ENCODE measurements at regions not wholly inside any gene's neighbourhood (a gene's known extent, or its start where the extent isn't known, plus 50 kb on each side); places are given as distances from the start of the nearest gene placed in this dataset.

GRCh38 chr7:148489678-148490077 lies 100.9 kb upstream of the C7orf33 start:
- TF ChIP-seq CTCF (IDR thresholded peaks at IDR 0.05; ENCODE audit: poor library complexity), result no peak
- no peak for TF ChIP-seq EZH2phosphoT487 (IDR thresholded peaks at IDR 0.05; ENCODE audit: low read depth, severe bottlenecking, unreplicated experiment)
- no peak for TF ChIP-seq EZH2 (IDR thresholded peaks at IDR 0.05; ENCODE audit: borderline replicate concordance)
